IMR-90 (cell line): ENCODE measurements at regions not wholly inside any gene's neighbourhood (a gene's known extent, or its start where the extent isn't known, plus 50 kb on each side); places are given as distances from the start of the nearest gene placed in this dataset.

Experiments
- ATAC-seq: fragments of 200-7000 bp; cut with Tn5 transposase; 2 replicates; pipeline ENCODE4 v1.9.1; 2020; ENCODE audit warnings: low read depth, mild to moderate bottlenecking, moderate library complexity
- BruUV-seq: library from RNA; stranded (reverse); fragments of 400-500 nt; replicated peaks from 2 replicates; lab custom pipeline; 2021; lab: Mats Ljungman, UMichigan
- CTCF ChIA-PET: fragments of 300-600 bp; formaldehyde crosslinking; extraction: SDS; loops from one replicate; lab custom pipeline; 2021; ENCODE audit warnings: antibody characterized with exemption; lab: Yijun Ruan, JAX
- POLR2A ChIA-PET: fragments of 300-600 bp; sonication (Branson Sonifier 250); formaldehyde crosslinking; loops from one replicate; lab custom pipeline; 2022; ENCODE audit warnings: antibody characterized with exemption; ENCODE audit not compliant: unreplicated experiment; lab: Charles Lee
- DNase-seq: peaks from one replicate; pipeline ENCODE4 v3.0.0; 2013
- H2AFZ ChIP-seq: replicated peaks from 2 replicates; pipeline ENCODE3; 2013; ENCODE audit warnings: low read length, mild to moderate bottlenecking; ENCODE audit not compliant: poor library complexity
- H2AK5ac ChIP-seq: 2 replicates; pipeline ENCODE4 v1.6.1; 2013; ENCODE audit warnings: low read depth, low read length, inconsistent platforms
- H2AK9ac ChIP-seq: replicated peaks from 2 replicates; pipeline ENCODE3; 2013; ENCODE audit warnings: mild to moderate bottlenecking, low read depth, low read length, moderate library complexity; ENCODE audit not compliant: poor library complexity
- H2BK120ac ChIP-seq: 2 replicates; pipeline ENCODE4 v1.6.1; 2013; ENCODE audit warnings: low read depth, low read length, inconsistent platforms
- H2BK15ac ChIP-seq: 3 replicates; pipeline ENCODE4 v1.6.1; 2013; ENCODE audit warnings: low read depth, low read length, inconsistent platforms
- H2BK20ac ChIP-seq: 2 replicates; pipeline ENCODE4 v1.6.1; 2013; ENCODE audit warnings: low read depth, mild to moderate bottlenecking, inconsistent platforms, low read length, moderate library complexity
- H2BK5ac ChIP-seq: 2 replicates; pipeline ENCODE4 v1.6.1; 2013; ENCODE audit warnings: mild to moderate bottlenecking, low read depth, low read length, inconsistent platforms; ENCODE audit not compliant: poor library complexity, severe bottlenecking
- H3K14ac ChIP-seq: replicated peaks from 2 replicates; pipeline ENCODE4 v1.6.1; 2013; ENCODE audit warnings: low read depth, low read length, inconsistent platforms
- H3K18ac ChIP-seq: 2 replicates; pipeline ENCODE4 v1.6.1; 2013; ENCODE audit warnings: low read depth, low read length, control low read depth
- H3K23ac ChIP-seq: 2 replicates; pipeline ENCODE4 v1.6.1; 2013; ENCODE audit warnings: low read depth, low read length, inconsistent platforms
- H3K27ac ChIP-seq: 2 replicates; pipeline ENCODE4 v1.5.1; 2013; ENCODE audit warnings: mild to moderate bottlenecking, control low read depth, low read length; ENCODE audit not compliant: insufficient read depth
- H3K27me3 ChIP-seq: 2 replicates; pipeline ENCODE4 v1.6.1; 2013; ENCODE audit warnings: low read length; ENCODE audit not compliant: control insufficient read depth, insufficient read depth
- H3K36me3 ChIP-seq: 2 replicates; pipeline ENCODE4 v1.6.1; 2013; ENCODE audit warnings: low read length, mixed read lengths; ENCODE audit not compliant: control insufficient read depth, insufficient read depth
- H3K4ac ChIP-seq: 2 replicates; pipeline ENCODE4 v1.6.1; 2013; ENCODE audit warnings: low read depth, low read length, inconsistent platforms
- H3K4me1 ChIP-seq: 2 replicates; pipeline ENCODE4 v1.6.1; 2013; ENCODE audit warnings: low read length, mixed read lengths; ENCODE audit not compliant: control insufficient read depth, insufficient read depth
- H3K4me2 ChIP-seq: 2 replicates; pipeline ENCODE4 v1.6.1; 2013; ENCODE audit warnings: low read depth, mild to moderate bottlenecking, control low read depth, low read length, moderate library complexity
- H3K4me3 ChIP-seq: 2 replicates; pipeline ENCODE4 v1.5.1; 2013; ENCODE audit warnings: low read depth, mild to moderate bottlenecking, control low read depth, low read length, moderate library complexity; ENCODE audit not compliant: insufficient read depth
- H3K56ac ChIP-seq: 2 replicates; pipeline ENCODE4 v1.6.1; 2013; ENCODE audit warnings: low read length, inconsistent platforms; ENCODE audit not compliant: insufficient read depth; ENCODE audit errors: extremely low read depth
- H3K79me1 ChIP-seq, 2 experiments: 2 replicates each; pipeline ENCODE4 v1.6.1; 2013; ENCODE audit warnings: low read length in 2 of 2, inconsistent platforms in 1 of 2, low read depth in 1 of 2
- H3K9ac ChIP-seq: 2 replicates; pipeline ENCODE4 v1.6.1; 2013; ENCODE audit warnings: low read depth, low read length, control low read depth
- H3K9me1 ChIP-seq: 2 replicates; pipeline ENCODE4 v1.6.1; 2013; ENCODE audit warnings: low read length, inconsistent platforms; ENCODE audit not compliant: insufficient read depth
- H3K9me3 ChIP-seq: 2 replicates; pipeline ENCODE4 v1.6.1; 2013; ENCODE audit warnings: low read length; ENCODE audit not compliant: control insufficient read depth, insufficient read depth
- H4K20me1 ChIP-seq: 2 replicates; pipeline ENCODE4 v1.6.1; 2013; ENCODE audit warnings: low read length, inconsistent platforms; ENCODE audit not compliant: insufficient read depth
- H4K5ac ChIP-seq: 2 replicates; pipeline ENCODE4 v1.6.1; 2013; ENCODE audit warnings: mild to moderate bottlenecking, low read depth, low read length, control low read depth
- H4K8ac ChIP-seq, 2 experiments: 2 replicates each; pipeline ENCODE4 v1.6.1; 2013; ENCODE audit warnings: low read depth in 2 of 2, low read length in 2 of 2, control low read depth in 1 of 2, inconsistent platforms in 1 of 2
- H4K91ac ChIP-seq: 2 replicates; pipeline ENCODE4 v1.6.1; 2013; ENCODE audit warnings: low read depth, low read length, inconsistent platforms; ENCODE audit not compliant: insufficient read depth
- BHLHE40 ChIP-seq: fragments of 150-350 bp; IDR thresholded peaks from 2 replicates; pipeline ENCODE4 v1.6.1; 2016; ENCODE audit warnings: mild to moderate bottlenecking, low read depth, low read length
- CEBPB ChIP-seq: IDR thresholded peaks from 2 replicates; pipeline ENCODE4 v1.6.1; 2012; ENCODE audit warnings: low read depth, low read length, improper control_type of control experiment
- CHD1 ChIP-seq: IDR thresholded peaks from 2 replicates; pipeline ENCODE4 v1.6.1; 2012; ENCODE audit warnings: low read depth, low read length, improper control_type of control experiment
- MAFK ChIP-seq: IDR thresholded peaks from 2 replicates; pipeline ENCODE4 v1.6.1; 2012; ENCODE audit warnings: low read depth, low read length, improper control_type of control experiment
- MAZ ChIP-seq: IDR thresholded peaks from 2 replicates; pipeline ENCODE4 v1.6.1; 2012; ENCODE audit warnings: low read depth, mild to moderate bottlenecking, low read length, improper control_type of control experiment, moderate library complexity, borderline replicate concordance
- POLR2A ChIP-seq: IDR thresholded peaks from 2 replicates; pipeline ENCODE4 v1.6.1; 2012; ENCODE audit warnings: mild to moderate bottlenecking, low read depth, low read length
- RAD21 ChIP-seq: IDR thresholded peaks from 2 replicates; pipeline ENCODE4 v1.6.1; 2012; ENCODE audit warnings: low read length, improper control_type of control experiment
- RFX5 ChIP-seq: IDR thresholded peaks from 2 replicates; pipeline ENCODE4 v1.8.0; 2012; ENCODE audit warnings: low read depth, mild to moderate bottlenecking, low read length, moderate library complexity
- WGBS, 2 experiments: methylation state at CpG; one replicate each; pipeline versions ENCODE4 v1.1.5 to v1.1.7; 2013; ENCODE audit warnings: missing lambda C conversion rate in 2 of 2; ENCODE audit not compliant: insufficient read length in 1 of 2; ENCODE audit errors: extremely low coverage in 2 of 2; 5-methylcytosine and 5-hydroxymethylcytosine counted together
- dilution Hi-C: fragments of 300-500 bp; cut with HindIII; formaldehyde crosslinking; loops from one replicate; pipeline ENCODE4 v1.14.3; 2018; ENCODE audit warnings: low sequenced_read_pairs; ENCODE audit not compliant: unreplicated experiment
- in situ Hi-C: fragments of 300-500 bp; cut with MboI; formaldehyde crosslinking; loops from 3 replicates; pipeline ENCODE4 v1.14.3; 2019; ENCODE audit warnings: low sequenced_read_pairs, inconsistent platforms, mixed read lengths
- intact Hi-C: fragments of 100-400 bp; cut with micrococcal nuclease; formaldehyde crosslinking; loops from 2 replicates; pipeline ENCODE4 v1.10.0; 2022

GRCh38 chr2:58401936-58402335 lies 160.8 kb upstream of the FANCL start:
- no peaks in the 10 kb centered on the region for H3K4me1 ChIP-seq
- H3K18ac ChIP-seq, result no peak overlapping the region
- TF ChIP-seq CHD1, result no peak
- no peak for TF ChIP-seq CEBPB
- peak; percentile 80 for TF ChIP-seq MAFK
- TF ChIP-seq RAD21, result no peak
- TF ChIP-seq RFX5, result no peak
- TF ChIP-seq POLR2A, result no peak
- TF ChIP-seq MAZ, result no peak
- no peak for TF ChIP-seq BHLHE40
- DNase-seq (no peak), ATAC-seq (no peak)
- dilution Hi-C loops, result no loop called here
- no peak overlapping the region for H2BK15ac ChIP-seq
- intact Hi-C loops, result no loop called here
- no peaks in the 10 kb centered on the region for H3K36me3 ChIP-seq
- ChIA-PET CTCF (no interaction called here), POLR2A (no interaction called here)
- no TSS peak for BruUV-seq
- no peak overlapping the region for H4K8ac ChIP-seq
- no peak overlapping the region for H3K9ac ChIP-seq
- H3K56ac ChIP-seq, result no peak overlapping the region
- no peaks in the 10 kb centered on the region for H3K27me3 ChIP-seq
- no peak overlapping the region for H4K5ac ChIP-seq
- H2AFZ ChIP-seq, result no peak overlapping the region
- no peak overlapping the region for H3K4me2 ChIP-seq
- no peak overlapping the region for H4K91ac ChIP-seq
- H2AK5ac ChIP-seq, result no peak overlapping the region
- H2AK9ac ChIP-seq, result no peak overlapping the region
- H3K4me3 ChIP-seq, result no peak overlapping the region
- no peaks in the 10 kb centered on the region for H4K20me1 ChIP-seq
- no peak overlapping the region for H2BK20ac ChIP-seq
- H3K9me3 ChIP-seq, result no peaks in the 10 kb centered on the region
- no peak overlapping the region for H3K23ac ChIP-seq
- in situ Hi-C loops, result no loop called here
- H2BK5ac ChIP-seq, result no peak overlapping the region
- H3K27ac ChIP-seq, result no peak overlapping the region
- no peak overlapping the region for H2BK120ac ChIP-seq
- H3K4ac ChIP-seq, result no peak overlapping the region
- no peak overlapping the region for H3K14ac ChIP-seq
- no peaks in the 10 kb centered on the region for H3K9me1 ChIP-seq
- H3K79me1 ChIP-seq, result no peaks in the 10 kb centered on the region
- WGBS, 2 experiments, result no CpG with 5 or more reads among the region's 2 CpGs
